GM18517 (cell line): ENCODE measurements at regions not wholly inside any gene's neighbourhood (a gene's known extent, or its start where the extent isn't known, plus 50 kb on each side); places are given as distances from the start of the nearest gene placed in this dataset.
"Not testable (repeated sequence)": the region's sequence is repeated elsewhere in the genome, so short reads cannot be mapped to it uniquely, and the experiment has no call there.

Source experiments
- ATAC-seq: cut with Tn5 transposase; IDR thresholded peaks from one replicate; pipeline ENCODE4 v1.9.1; 2021; ENCODE audit warnings: mild to moderate bottlenecking, moderate library complexity; ENCODE audit not compliant: unreplicated experiment

DNA sequence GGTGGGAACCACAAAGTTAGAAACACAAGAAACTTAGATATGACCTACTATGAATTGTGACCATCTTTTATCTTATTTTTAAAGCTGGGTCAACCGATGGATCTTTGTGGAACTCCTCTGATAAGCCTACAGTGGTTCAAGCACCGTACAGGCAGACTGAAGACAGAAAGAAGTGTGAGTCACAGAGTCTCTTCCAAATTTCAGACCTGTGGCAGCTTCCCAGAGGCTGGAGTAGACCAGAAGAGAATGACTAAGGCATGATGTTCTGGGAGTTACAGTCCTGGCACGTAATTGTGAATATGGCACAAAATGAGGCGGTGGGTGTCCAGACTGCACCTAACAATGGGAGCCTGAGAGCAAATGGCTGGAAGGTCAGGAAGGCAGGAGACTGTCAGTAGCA is 70.0 kb downstream of the LMO4 start:
- no peak for ATAC-seq

GRCh38 chr1:87399264-87399663 is 70.6 kb downstream of the LMO4 start:
- no peak for ATAC-seq

DNA sequence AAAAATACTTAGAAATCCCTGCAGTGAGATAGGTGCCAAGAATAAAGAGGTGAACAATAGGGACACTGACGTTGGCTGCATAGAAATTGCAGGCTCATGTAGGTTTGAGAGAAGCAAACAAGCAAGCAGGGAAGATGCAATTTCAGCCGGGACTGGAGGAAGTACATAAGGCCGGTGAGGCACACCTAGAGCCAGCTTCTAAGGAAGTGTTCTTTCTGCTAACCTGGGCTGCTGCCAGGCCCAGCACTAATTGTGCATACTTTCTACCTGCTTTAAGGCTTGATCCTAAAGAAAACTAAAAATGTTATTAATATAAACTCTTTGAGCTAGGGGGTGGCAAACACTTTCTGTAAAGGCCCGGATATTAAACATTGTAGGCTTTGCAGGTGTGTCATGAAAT is 71.0 kb downstream of the LMO4 start:
- no peak for ATAC-seq

DNA sequence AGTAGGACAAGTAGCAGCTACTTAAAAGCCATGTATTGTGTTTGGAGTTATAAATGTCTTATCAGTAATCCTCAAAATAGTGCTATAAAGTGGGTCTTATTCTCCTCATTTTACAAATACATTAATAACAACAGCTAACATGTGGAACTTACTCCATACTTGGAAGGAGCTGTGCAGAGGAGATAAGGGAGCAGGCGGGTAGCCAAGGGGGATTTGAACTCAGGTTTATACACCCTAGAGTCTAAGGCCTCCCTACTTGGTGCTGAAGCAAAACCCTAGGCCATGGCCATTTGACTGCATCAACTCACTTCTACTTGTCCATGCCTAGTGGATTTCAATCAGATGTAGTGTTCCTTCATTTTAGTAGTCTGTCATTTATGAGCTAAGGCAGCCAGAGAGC is 72.1 kb downstream of the LMO4 start:
- ATAC-seq: no peak

GRCh38 chr1:87402241-87403002 is 73.7 kb downstream of the LMO4 start:
- no peak for ATAC-seq

DNA sequence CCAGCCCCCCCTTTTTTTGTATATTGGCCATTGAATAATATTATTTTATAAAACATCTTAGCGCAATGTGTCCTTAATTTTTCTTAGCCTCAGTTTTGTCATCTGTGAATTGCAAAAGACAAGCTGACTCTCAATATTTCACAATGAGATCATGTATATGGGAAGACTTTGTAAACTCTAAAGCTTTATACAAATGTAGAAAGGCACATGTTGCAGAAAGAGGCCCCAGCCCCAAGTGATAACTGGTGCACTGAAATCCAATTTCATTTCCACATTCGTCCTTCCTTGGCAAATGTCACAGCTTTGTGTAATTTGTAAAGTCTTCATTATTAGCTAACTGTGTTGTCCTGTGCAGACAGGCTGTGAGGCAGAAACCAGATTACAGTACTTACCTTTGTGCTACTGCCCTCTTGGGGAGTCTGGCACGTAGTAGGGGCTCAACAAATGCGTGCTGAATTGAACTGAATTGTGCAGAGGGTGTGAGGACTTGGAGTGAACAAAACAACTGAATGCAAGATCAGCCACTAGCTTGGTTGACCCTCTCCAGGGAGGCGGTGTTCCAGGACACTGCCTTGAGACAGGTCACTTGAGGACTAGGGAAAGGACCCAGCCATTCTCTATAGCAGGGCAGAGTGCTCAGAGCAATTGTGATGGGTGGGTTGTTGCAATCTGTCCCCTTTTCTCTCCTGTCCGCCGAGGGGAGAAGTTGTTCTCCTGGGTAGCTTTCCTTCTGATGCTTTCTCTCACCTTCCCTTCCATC is 74.6 kb downstream of the LMO4 start:
- ATAC-seq: no peak

GRCh38 chr1:87404296-87404695 is 75.6 kb downstream of the LMO4 start:
- ATAC-seq: no peak

- no peak for ATAC-seq
These were observed 80.1 kb downstream of the LMO4 start for GRCh38 chr1:87408665-87409248.

GRCh38 chr1:87410776-87411480 is 82.2 kb downstream of the LMO4 start:
- ATAC-seq: no peak

GRCh38 chr1:87413846-87414245 is 85.2 kb downstream of the LMO4 start:
- ATAC-seq: not testable (repeated sequence)

GRCh38 chr1:87418048-87418447 is 89.4 kb downstream of the LMO4 start:
- ATAC-seq: no peak

DNA sequence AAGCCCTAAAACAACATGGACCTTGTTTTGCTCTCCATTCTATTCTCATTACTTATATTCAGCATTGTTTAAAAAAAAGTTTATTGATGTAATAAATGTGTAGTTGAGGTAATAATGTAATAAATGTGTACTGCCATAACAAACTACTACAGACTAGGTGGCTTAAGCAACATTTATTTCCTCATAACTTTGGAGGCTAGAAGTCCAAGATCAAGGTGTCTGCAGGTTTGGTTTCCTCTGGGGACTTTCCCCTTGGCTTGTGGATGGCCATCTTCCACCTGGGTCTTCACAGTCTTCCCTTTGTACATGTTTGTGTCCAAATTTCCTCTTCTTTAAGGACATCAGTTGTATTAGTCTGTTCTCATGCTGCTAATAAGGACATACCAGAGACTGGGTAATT is 93.1 kb downstream of the LMO4 start:
- ATAC-seq: no peak

DNA sequence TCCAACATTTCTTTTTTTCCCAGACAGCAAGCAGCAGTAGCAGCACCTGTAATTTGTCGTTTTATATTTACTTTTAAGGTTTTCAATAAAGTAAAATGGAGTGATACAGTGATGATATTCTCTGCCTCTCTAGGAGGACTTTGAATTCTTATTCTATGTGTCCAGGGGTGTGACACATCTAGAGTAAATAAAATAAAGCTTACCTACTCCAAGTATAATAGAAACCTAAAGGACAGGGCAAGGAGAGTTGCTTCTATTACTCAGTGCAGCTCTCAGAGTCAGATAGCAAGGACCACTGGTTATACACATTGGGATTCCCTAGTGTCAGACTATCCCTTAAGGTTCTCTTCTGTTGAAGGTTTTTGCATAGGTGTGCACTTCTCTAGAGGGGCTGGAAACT is 95.9 kb downstream of the LMO4 start:
- no peak for ATAC-seq

GRCh38 chr1:87426463-87427249 is 98.0 kb downstream of the LMO4 start:
- no peak for ATAC-seq

GRCh38 chr1:87428367-87428766 is 99.7 kb downstream of the LMO4 start:
- no peak for ATAC-seq

DNA sequence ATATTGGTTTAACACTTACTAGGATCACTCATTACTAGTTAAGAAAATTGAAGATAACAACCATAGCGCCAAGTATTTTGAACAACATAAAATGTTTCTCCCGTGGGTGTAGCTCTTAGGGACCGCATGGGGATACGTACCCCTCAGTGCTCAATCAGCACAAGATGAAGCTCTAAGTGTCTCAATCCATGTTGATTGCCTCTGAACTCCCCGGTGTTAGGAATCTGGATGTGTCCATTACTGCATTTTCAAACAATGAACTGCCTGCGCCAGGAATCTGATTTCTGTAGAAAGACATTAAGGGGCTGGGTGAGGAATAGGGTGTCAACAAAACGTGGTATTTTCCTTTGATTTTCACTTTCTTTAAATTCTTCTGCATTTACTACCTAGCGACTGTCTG is 100.2 kb downstream of the LMO4 start:
- no peak for ATAC-seq

GRCh38 chr1:87432685-87433084 is 104.0 kb downstream of the LMO4 start:
- ATAC-seq: no peak

GRCh38 chr1:87433101-87433500 is 104.4 kb downstream of the LMO4 start:
- not testable (repeated sequence) for ATAC-seq

GRCh38 chr1:87435484-87435883 is 106.8 kb downstream of the LMO4 start:
- no peak for ATAC-seq

DNA sequence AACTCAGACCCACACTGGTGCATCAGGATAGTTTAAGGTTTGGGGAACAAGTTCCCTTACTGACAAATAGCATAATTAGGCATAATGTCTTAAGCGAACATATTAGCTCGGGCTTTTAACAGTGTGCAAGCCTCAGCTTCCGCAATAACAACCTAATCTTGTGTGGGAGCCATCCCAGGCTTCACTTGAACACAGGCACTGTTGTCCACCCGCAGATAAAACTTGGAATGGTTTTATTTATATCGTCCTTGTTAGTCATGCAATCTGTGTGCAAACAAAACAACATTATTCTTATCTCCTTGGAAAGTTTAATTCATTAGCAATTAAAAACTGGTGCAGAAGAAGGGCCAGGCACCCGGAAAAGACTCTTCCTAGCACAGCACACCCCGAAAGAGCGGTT is 107.4 kb downstream of the LMO4 start:
- ATAC-seq: not testable (repeated sequence)

- ATAC-seq: no peak
These were observed 107.9 kb downstream of the LMO4 start for GRCh38 chr1:87436534-87436933.
